ENCODE measurements at regions not wholly inside any gene's neighbourhood (a gene's known extent, or its start where the extent isn't known, plus 50 kb on each side); places are given as distances from the start of the nearest gene placed in this dataset.
A peak's percentile ranks its signal among the peaks of the same experiment; 100 is the strongest.

GRCh38 chr5:60505373-60506171 lies 194.4 kb downstream of the DEPDC1B start:
- Histone ChIP-seq H3K9me3 (no peaks in the 10 kb centered on the region), H3K27ac (replicated peaks in 1 of 4) (peak overlapping the region in 3 of 4 donors; percentile 0 to 55 (median 21)), H3K4me1 (peaks cover 5 to 72% (median 54%) of the 10 kb centered on the region in 4 donors), H3K27me3 (no peaks in the 10 kb centered on the region), H3K36me3 (no peaks in the 10 kb centered on the region), H3K4me3 (no peak overlapping the region)
- no peak for DNase-seq (ENCODE audit: extremely low spot score)
- WGBS: 65% methylated on average over 7 of the region's 7 CpGs
- TF ChIP-seq POLR2AphosphoS5 (IDR thresholded peaks at IDR 0.05): no peak
- intact Hi-C loops (cut with DNase I): no loop called here

GRCh38 chr5:60504342-60504741 lies 195.6 kb downstream of the DEPDC1B start:
- TF ChIP-seq POLR2AphosphoS5 (IDR thresholded peaks at IDR 0.05) (no peak), CTCF (IDR thresholded peaks at IDR 0.05) (no peak), POLR2A (IDR thresholded peaks at IDR 0.05; ENCODE audit: low read depth) (no peak), EP300 (IDR thresholded peaks at IDR 0.05) (no peak)
- 86% methylated on average over 2 of the region's 2 CpGs for WGBS
- Histone ChIP-seq H3K4me1 (peaks cover 5 to 72% (median 43%) of the 10 kb centered on the region in 4 donors), H3K27me3 (no peaks in the 10 kb centered on the region), H3K4me3 (no peak overlapping the region), H3K36me3 (no peaks in the 10 kb centered on the region), H3K9me3 (no peaks in the 10 kb centered on the region), H3K27ac (replicated peaks in 1 of 4) (peak overlapping the region in 2 of 4 donors; percentile 3 to 6)
- DNase-seq (ENCODE audit: extremely low spot score): no peak
- intact Hi-C loops (cut with DNase I): no loop called here

- peak overlapping the region in 1 of 4 donors; percentile 6 for H3K27ac ChIP-seq (replicated peaks in 1 of 4)
- intact Hi-C loops (cut with DNase I): no loop called here
- H3K27me3 ChIP-seq: no peaks in the 10 kb centered on the region
- H3K4me1 ChIP-seq: peaks cover 5 to 72% (median 40%) of the 10 kb centered on the region in 4 donors
- H3K36me3 ChIP-seq: no peaks in the 10 kb centered on the region
- no peak overlapping the region for H3K4me3 ChIP-seq
- DNase-seq (ENCODE audit: extremely low spot score): no peak
- TF ChIP-seq CTCF (IDR thresholded peaks at IDR 0.05) (no peak), POLR2A (IDR thresholded peaks at IDR 0.05; ENCODE audit: low read depth) (no peak), POLR2AphosphoS5 (IDR thresholded peaks at IDR 0.05) (no peak), EP300 (IDR thresholded peaks at IDR 0.05) (no peak)
- 51% methylated on average over 2 of the region's 2 CpGs for WGBS
- no peaks in the 10 kb centered on the region for H3K9me3 ChIP-seq
Measured at GRCh38 chr5:60503771-60504170, 196.2 kb downstream of the DEPDC1B start.

- WGBS: 62% methylated on average over 4 of the region's 4 CpGs
- no peaks in the 10 kb centered on the region for H3K36me3 ChIP-seq
- no peaks in the 10 kb centered on the region for H3K27me3 ChIP-seq
- H3K4me1 ChIP-seq: peaks cover 0 to 43% (median 14%) of the 10 kb centered on the region in 4 donors
- TF ChIP-seq CTCF (IDR thresholded peaks at IDR 0.05) (no peak), POLR2A (IDR thresholded peaks at IDR 0.05; ENCODE audit: low read depth) (no peak), POLR2AphosphoS5 (IDR thresholded peaks at IDR 0.05) (no peak), EP300 (IDR thresholded peaks at IDR 0.05) (no peak)
- H3K4me3 ChIP-seq: no peak overlapping the region
- intact Hi-C loops (cut with DNase I): no loop called here
- DNase-seq (ENCODE audit: extremely low spot score): no peak
- H3K9me3 ChIP-seq: no peaks in the 10 kb centered on the region
- H3K27ac ChIP-seq (replicated peaks in 1 of 4): peak overlapping the region; percentile 17 to 40 (median 30)
Measured at GRCh38 chr5:60497706-60498500, 202.1 kb downstream of the DEPDC1B start.
